Lung (tissue), 11 donors: ENCODE measurements at regions not wholly inside any gene's neighbourhood (a gene's known extent, or its start where the extent isn't known, plus 50 kb on each side); places are given as distances from the start of the nearest gene placed in this dataset.

Experiments
- ATAC-seq: fragments of 200-7000 bp; cut with Tn5 transposase; one replicate; pipeline ENCODE4 v1.9.1; 2020; ENCODE audit warnings: moderate number of reproducible peaks; ENCODE audit not compliant: insufficient read depth, low FRiP score
- DNase-seq, 3 donors: peaks; one replicate each; pipeline ENCODE4 v3.0.0-alpha.2; 2013 to 2017
- H3K27ac ChIP-seq, 2 donors: one replicate each; pipeline ENCODE4 v1.5.1; 2013; ENCODE audit warnings: mild to moderate bottlenecking in 2 of 2, moderate library complexity in 2 of 2, control low read depth in 1 of 2, inconsistent platforms in 1 of 2, low read depth in 1 of 2, low read length in 1 of 2
- H3K27me3 ChIP-seq, 3 donors: one replicate each; pipeline ENCODE4 v1.5.1; 2013; ENCODE audit warnings: low read length in 2 of 3; ENCODE audit not compliant: control insufficient read depth in 3 of 3, insufficient read depth in 3 of 3
- H3K36me3 ChIP-seq, 4 donors: one replicate each; pipeline ENCODE4 v1.5.1; 2013; ENCODE audit warnings: low read length in 4 of 4, mild to moderate bottlenecking in 1 of 4, moderate library complexity in 1 of 4; ENCODE audit not compliant: control insufficient read depth in 4 of 4, insufficient read depth in 4 of 4
- H3K4me1 ChIP-seq, 5 donors: one replicate each; pipeline ENCODE4 v1.5.1; 2013; ENCODE audit warnings: low read length in 5 of 5, mild to moderate bottlenecking in 2 of 5, moderate library complexity in 1 of 5; ENCODE audit not compliant: control insufficient read depth in 5 of 5, insufficient read depth in 5 of 5
- H3K4me3 ChIP-seq: one replicate; pipeline ENCODE4 v1.5.1; 2013; ENCODE audit warnings: mild to moderate bottlenecking, control low read depth, moderate library complexity
- H3K9ac ChIP-seq, 2 donors: one replicate each; pipeline ENCODE4 v1.5.1; 2013; ENCODE audit warnings: low read length in 2 of 2, control low read depth in 1 of 2; ENCODE audit not compliant: insufficient read depth in 1 of 2
- H3K9me3 ChIP-seq, 4 donors: one replicate each; pipeline ENCODE4 v1.5.1; 2013; ENCODE audit warnings: low read length in 3 of 4, mild to moderate bottlenecking in 1 of 4, moderate library complexity in 1 of 4; ENCODE audit not compliant: control insufficient read depth in 4 of 4, insufficient read depth in 3 of 4
- CTCF ChIP-seq: IDR thresholded peaks from 2 replicates; pipeline ENCODE4 v1.5.1; 2012; ENCODE audit warnings: mild to moderate bottlenecking; ENCODE audit errors: control extremely low read depth, extremely low read depth
- WGBS, 2 donors: extraction: QIAGEN DNeasy Blood & Tissue Kit; methylation state at CpG; one replicate each; pipeline ENCODE4 v1.1.7; 2013; 5-methylcytosine and 5-hydroxymethylcytosine counted together
- donor health status: control.
- donor health status: control.
- donor health status: Bipolar disorder and iron deficiency.
- donor health status: healthy.
- donor health status: DM: yes; HTN: yes; CAD: no.

GRCh38 chr9:126228111-126228780, 98.4 kb upstream of the MVB12B start:
- DNase-seq: no peak
- WGBS, 2 donors: 85 to 90% methylated on average over 14 of the region's 14 CpGs
- no peak overlapping the region for H3K9ac ChIP-seq
- peaks cover 0 to 5% (median 0%) of the 10 kb centered on the region in 4 donors for H3K9me3 ChIP-seq
- no peak overlapping the region for H3K27ac ChIP-seq
- TF ChIP-seq CTCF: no peak
- H3K4me1 ChIP-seq: no peaks in the 10 kb centered on the region
- H3K4me3 ChIP-seq: no peak overlapping the region
- H3K27me3 ChIP-seq: peaks cover 0 to 34% (median 7%) of the 10 kb centered on the region in 3 donors
- no peak for ATAC-seq
- H3K36me3 ChIP-seq: no peaks in the 10 kb centered on the region

GRCh38 chr9:126228781-126229444, 97.7 kb upstream of the MVB12B start:
- WGBS, 2 donors: 31% methylated on average over 19 of the region's 19 CpGs
- H3K4me3 ChIP-seq: no peak overlapping the region
- no peaks in the 10 kb centered on the region for H3K36me3 ChIP-seq
- peaks cover 0 to 28% (median 6%) of the 10 kb centered on the region in 3 donors for H3K27me3 ChIP-seq
- peak; percentile 64 for TF ChIP-seq CTCF
- ATAC-seq (peak; percentile 82), DNase-seq (peak; percentile 74 to 78 (median 78))
- H3K9me3 ChIP-seq: peaks cover 0 to 5% (median 0%) of the 10 kb centered on the region in 4 donors
- no peak overlapping the region for H3K27ac ChIP-seq
- no peak overlapping the region for H3K9ac ChIP-seq
- no peaks in the 10 kb centered on the region for H3K4me1 ChIP-seq

GRCh38 chr9:126229501-126229900, 97.1 kb upstream of the MVB12B start:
- no peaks in the 10 kb centered on the region for H3K4me1 ChIP-seq
- TF ChIP-seq CTCF: no peak
- ATAC-seq (no peak), DNase-seq (no peak)
- H3K27me3 ChIP-seq: peaks cover 0 to 22% (median 6%) of the 10 kb centered on the region in 3 donors
- peaks cover 0 to 5% (median 0%) of the 10 kb centered on the region in 4 donors for H3K9me3 ChIP-seq
- H3K4me3 ChIP-seq: no peak overlapping the region
- H3K9ac ChIP-seq: no peak overlapping the region
- 80 to 98% methylated on average over 3 of the region's 3 CpGs for WGBS, 2 donors
- H3K36me3 ChIP-seq: no peaks in the 10 kb centered on the region
- H3K27ac ChIP-seq: no peak overlapping the region
